ENCODE measurements at regions not wholly inside any gene's neighbourhood (a gene's known extent, or its start where the extent isn't known, plus 50 kb on each side); places are given as distances from the start of the nearest gene placed in this dataset.
"Not testable (repeated sequence)": the region's sequence is repeated elsewhere in the genome, so short reads cannot be mapped to it uniquely, and the experiment has no call there.

DNA sequence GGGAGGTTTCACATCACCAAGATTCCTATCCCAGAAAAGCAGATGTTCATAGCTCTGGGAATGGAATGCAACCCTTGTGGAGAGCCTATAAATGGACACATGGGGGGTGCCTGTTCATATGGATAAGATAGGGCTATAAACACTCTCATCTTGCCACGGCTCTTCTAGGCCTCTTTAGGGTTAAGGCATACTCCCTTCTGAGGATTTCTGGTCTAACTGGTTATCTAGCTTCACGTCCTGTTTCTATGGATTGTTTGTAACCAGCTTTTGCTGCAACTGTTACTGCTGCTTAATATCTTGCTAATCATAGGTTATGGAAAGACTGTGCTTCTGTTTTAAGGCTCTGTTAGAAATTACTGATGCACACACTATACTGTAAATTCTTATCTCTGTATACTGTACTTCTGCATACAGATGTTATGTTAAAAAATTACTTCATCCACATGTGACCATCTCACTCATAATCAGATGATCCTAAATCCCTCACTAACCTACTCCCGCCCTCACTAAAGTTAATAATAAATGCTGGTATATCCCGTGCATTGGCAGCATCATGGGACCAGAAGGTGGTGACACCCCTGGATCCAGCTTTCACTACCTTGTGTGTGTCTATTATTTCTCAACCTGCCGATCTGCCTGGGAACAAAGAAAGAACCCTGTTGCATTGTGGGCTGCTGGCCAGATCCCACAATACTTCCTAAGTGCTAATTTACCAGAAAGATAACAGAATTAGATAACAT lies 68.7 kb downstream of the PRKAB2 start:
- DNase-seq (ENCODE audit: low spot score) = not testable (repeated sequence)

DNA sequence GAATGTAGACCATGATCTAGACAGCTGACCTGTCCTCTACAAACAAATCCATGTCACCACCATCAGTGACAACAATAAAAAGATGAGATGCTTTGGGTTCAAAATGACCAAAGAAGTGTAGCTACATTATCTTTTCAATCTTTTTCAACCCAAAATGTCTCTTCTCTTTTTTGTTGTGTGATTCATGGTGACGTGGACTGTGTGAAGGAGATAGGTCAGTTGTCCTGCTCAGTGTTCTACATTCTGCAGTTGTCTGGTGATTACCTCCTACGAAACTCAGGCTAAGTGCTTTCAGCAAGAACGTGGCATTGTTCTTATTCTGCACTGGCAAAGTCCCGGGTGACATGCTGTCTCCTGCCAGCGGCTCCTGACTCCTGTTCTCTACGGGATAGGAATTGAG lies 73.1 kb downstream of the PRKAB2 start:
- DNase-seq (ENCODE audit: low spot score) = no peak

DNA sequence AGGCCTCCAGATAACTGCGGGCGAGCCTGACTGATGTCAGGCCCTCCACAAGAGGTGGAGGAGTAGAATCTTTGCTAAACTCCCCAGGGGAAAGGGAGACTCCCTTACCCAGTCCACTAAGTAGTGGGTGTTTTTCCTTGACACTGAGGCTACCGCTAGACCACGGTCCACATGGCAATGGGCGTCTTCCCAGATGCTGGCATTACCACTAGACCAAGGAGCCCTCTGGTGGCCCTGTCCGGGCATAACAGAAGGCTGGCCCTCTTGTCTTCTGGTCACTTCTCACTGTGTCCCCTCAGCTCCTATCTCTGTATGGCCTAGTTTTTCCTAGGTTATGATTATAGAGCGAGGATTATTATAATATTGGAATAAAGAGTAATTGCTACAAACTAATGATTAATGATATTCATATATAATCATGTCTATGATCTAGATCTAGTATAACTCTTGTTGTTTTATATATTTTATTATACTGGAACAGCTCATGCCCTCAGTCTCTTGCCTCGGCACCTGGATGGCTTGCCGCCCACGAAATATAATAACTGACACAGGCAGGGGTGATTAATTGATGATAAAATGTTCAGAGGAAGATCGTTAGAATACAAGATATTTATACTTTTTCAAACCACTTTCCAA lies 73.8 kb downstream of the PRKAB2 start:
- DNase-seq (ENCODE audit: low spot score) = peak; percentile 28

DNA sequence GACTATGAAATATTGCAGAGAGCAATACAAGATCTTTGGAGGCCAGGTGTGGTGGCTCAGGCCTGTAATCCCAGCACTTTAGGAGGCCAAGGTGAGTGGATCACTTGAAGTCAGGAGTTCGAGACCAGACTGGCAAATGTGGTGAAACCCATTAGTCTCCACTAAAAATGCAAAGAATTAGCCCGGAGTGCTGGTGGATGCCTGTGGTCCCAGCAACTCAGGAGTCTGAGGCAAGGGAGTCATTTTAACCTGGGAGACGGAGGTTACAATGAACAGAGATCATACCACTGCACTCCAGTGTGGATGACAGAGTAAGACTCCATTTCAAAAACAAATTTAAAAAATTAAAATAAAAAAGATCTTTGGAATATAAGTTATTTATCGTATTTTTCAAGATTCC lies 76.6 kb downstream of the PRKAB2 start:
- DNase-seq (ENCODE audit: low spot score) = no peak

DNA sequence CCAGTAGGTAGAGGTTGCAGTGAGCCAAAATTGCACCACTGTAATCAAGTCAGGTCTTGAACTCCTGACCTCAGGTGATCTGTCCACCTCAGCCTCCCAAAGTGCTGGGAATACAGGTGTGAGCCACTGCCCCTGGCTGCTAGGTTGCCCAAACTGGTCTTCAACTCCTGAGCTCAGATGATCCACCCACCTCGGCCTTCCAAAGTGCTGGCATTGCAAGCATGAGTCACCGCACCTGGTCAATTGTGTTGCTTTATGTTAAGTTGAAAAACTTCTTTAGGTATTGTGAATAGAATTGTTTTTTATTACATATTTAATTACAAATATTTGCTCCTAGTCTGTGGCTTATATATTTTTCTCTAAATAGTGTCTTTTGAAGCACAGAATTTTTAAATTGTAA lies 80.5 kb downstream of the PRKAB2 start:
- no peak for DNase-seq (ENCODE audit: low spot score)

DNA sequence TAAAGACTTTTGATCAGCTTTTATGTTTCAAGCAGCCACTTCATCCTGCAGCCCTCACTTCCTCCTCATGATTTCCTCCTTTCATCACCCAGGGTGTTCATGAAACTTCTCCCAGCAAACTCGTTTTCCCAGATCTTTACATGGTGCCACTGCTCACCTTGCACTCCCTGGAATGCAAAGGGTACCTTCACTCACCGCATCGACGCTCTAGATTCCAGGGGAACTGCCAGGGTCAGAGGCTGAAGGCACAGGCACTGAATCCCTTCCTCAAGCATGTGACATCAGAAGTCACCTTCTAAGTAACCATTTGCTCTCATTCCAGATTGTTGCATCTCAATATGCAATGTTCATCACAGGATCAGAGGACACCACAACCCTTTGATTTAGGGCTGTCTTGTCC lies 82.8 kb downstream of the PRKAB2 start:
- no peak for DNase-seq (ENCODE audit: low spot score)

DNA sequence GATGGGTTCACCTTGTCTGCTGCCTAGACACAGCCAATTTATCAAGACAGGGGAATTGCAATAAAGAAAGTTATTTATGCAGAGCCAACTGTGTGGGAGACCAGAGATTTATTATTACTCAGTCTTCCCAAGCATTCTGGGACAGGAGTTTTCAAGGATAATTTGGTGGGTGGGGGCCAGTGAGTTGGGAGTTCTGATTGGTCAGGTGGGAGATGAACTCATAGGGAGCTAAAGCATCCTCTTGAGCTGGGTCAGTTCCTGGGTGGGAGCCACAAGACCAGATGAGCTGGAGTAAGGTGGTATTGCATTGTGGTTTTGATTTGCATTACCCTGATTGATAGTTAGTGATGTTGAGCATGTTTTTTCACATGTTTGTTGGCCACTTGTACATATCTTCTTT lies 86.1 kb downstream of the PRKAB2 start:
- DNase-seq (ENCODE audit: low spot score) = no peak

DNA sequence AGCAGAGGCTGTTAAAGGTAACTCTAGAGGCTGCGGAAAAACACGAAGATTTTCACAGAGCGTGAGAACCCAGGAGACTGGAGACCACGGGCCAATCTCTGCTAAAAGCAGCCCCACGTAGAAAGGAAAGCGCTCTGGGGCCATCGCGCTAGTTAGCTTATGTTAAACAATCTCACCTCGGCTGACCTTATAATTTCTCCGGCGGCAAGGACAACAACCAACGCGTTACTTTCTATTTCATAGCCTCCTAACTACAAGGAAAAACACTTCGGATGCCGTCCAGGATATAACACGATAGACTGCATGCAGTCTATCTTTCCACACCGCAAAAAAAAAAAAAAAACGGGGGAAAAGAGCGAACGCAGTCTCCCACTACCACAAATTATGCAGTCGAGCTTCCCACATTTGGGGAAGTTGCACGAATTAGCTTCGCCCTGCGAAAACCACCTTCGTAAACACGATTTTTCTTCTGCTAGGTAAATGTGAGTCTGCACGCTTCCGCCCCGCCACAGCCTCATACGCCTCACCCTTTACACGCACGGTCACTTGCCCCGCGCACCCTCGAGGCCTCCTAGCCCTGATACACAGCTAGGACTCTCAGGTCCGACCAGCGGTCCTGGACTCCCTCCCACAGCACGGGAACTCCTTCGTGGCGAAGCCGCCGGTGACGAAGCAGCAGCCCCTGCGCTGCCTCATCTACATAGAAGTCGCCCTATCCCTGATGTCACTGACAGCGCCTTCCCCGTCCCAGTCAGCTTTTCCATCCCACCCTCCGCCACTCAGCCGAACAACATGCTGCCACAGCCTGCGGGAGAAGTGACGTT lies 87.8 kb downstream of the PRKAB2 start:
- peak; percentile 67 for DNase-seq (ENCODE audit: low spot score)

DNA sequence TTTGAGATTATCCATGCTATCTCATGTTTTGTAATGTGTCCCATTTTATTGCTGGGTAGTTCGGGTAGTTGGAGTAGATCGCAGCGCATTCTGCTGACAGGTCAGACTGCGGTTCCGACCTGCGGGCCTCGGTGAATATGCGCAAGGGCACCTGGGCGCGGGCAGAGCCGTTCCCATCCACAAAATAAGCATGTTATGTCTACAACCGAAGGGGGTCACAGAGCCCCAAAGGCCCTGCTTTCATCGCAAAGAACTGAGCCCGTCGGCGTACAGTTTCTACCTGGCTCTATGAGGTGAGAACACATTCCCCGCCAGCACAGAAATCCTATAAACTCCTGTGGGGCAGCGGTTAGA lies 88.4 kb downstream of the PRKAB2 start:
- no peak for DNase-seq (ENCODE audit: low spot score)

DNA sequence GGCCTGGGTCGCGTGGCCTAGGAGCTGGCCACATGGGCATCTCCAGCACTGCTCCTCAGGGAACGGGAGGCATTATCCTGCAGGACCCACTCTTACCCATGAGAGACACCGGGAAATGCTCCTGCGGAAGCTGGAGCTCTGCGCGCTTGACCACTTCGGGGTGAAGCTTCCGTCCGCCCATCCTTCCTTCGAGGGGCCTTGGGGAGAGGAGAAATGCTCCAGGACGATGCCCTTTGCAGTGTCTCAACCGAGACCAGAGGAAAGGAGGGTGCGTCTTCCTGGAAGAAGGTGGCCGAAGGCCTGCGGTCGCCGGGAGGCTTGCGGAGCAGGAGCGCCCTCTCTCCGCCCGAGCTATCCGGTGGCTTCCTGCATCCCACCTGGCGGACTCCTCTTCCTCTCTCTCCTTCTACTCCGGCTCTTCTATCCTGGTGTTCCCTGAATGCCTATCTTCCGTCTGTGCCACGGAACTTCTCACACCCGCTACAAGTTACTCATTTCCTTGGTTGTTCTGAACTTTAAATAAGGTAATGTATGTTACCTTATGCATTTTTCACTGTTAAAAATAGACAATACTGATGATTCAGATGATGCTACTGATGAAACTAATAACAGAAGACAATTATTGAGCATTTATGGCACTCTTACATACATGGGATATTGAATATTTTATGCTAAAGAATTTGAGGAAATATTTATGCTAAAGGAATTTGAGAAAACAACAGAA lies 91.4 kb downstream of the PRKAB2 start:
- no peak for DNase-seq (ENCODE audit: low spot score)

DNA sequence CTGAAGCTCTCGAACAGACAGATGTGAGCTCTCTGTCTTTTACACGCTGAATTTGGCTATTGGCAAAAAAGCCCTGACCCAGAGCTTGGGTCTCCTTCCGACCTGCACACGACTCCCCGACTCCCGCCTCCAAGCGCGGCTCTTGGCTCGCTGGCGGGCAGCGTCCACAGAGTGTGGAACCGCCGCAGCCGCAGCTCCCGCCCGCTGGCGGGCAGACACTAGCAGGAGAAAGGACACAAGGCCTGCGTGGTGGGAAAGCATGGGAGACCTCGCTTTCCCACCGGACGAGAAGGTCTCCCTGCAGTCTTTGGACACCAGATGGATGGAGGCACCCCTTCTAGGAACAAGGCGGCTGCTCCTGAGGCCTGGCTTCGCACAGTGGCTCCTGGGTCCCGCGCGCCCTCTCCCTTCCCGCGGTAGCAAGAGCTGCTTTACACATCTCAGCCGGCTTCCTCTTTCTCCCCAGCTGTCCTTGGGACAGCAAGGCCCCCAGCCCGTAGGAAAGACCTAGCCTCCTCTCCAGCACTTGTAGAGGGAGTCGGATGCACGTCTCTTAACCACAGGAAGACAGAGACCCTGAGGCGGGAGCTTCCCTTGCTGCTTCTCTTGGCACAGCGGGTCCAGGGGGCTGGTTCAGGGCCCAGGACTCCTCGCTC lies 92.1 kb downstream of the PRKAB2 start:
- DNase-seq (ENCODE audit: low spot score) = no peak

DNA sequence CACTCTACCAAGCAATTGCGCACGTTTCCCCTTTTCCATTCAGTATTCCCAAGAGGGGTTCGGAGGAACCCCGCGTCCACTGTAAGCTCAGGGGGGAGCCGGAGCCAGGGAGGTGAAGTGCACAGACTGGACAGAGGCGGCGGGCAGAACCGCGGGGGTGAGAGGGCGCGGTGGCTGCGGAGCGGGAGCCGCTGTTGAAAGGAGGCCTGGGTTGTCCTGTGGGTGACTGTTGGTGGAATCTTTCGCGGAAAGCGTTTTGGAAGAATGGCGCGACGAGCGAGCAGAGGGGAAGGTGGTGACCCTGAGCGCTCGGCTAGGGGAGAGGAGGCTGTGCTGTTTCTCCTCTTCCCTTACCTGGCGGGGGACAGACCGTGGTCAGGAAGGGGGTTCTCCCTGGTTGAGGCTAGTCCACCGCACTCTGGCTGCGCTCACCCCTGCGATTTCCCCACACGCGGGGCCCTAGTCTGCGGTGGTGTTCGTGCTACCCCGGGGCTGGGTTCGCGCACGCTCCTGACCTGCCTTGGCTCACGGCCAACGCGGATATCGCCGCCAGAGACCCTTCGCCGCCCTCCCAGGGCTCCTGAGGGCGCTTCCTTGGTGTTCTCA lies 92.8 kb downstream of the PRKAB2 start:
- no peak for DNase-seq (ENCODE audit: low spot score)

DNA sequence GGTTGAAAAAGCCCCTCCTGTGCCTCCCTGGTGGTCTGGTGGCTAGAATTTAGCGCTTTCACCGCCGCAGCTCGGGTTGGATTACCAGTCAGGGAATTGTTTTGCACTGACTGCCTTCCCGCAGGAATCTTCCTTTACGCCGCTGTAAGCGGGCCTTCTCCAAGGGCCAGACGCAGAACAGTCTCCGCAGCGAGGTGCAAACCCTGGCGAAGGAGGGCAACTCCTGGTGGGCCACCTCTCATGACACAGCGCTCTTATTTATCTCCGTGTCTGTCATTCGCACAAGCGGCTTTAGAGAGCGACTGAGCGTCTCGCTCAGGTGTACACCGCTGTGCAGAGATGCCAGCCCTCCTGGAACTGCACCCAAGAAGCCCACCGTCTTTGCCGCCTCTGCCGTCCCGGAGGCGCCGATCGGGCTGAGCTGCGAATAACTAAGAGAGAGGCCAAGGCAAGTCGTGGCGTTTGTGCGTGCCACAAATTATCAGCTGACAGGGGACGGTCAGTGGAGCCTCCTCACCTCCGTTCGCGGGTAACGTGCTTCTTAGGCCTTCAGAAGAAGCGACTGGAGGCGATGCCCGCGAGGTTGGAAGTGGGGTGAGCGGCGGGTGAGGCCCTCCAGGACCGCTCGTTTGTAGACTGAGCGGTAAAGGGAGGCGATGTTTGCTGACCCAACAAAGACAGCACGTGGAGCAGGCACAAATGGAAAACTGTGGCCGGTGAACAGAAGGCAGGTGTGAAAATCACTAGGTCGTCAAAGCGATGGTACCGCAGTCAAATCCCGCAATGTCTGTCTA lies 93.5 kb downstream of the PRKAB2 start:
- DNase-seq (ENCODE audit: low spot score) = no peak

DNA sequence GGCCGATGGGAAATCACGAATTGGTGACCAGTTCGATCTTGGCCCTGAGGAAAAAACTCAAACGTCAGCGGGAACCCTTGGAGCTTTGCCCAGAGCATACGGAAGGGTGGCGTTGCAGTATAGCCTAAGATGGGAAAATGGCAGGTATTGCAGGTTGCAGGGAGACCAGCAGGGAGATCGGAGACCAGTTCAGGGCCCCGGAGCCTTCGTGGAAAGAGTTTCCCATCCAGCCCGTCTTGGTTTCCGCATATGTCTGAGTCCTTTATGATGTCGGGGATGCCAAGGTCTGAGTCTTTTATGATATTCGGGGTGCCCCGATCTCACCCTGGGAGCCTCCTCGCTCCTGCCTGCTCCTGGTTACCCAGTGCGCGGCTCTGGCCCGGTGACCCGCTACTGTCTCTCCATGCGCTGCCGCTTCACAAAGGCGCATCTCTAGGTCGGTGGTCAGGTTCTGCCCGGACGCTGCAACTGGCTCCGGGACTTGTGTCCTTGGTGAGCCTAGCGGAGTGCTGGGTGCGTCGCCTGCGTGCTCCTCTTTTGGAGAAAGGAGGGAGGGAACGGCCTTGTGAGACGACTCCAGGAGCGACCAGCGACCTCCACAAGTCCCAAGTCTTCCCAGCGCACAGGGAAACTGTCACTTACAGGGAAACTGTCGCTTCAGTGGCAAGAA lies 94.2 kb downstream of the PRKAB2 start:
- DNase-seq (ENCODE audit: low spot score) = no peak

DNA sequence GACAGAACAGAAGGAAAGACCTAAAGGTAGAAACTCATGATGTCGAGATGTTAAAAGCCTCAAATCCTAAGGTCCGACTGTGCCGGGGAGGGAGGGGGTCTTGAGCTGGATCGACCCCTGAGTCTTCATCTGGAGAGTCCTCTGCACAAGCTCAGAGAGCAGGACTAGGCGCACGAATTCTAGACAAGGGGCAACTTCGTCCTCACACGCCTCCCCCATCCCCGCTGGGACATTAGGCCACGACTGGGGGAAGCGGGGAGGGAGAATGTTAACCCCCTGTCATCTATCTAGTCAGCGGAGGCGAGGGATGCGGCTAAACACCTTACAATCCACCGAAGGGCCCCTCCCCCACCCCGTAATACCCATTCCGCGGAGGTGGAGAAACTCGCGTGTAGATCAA lies 94.7 kb downstream of the PRKAB2 start:
- DNase-seq (ENCODE audit: low spot score) = no peak

DNA sequence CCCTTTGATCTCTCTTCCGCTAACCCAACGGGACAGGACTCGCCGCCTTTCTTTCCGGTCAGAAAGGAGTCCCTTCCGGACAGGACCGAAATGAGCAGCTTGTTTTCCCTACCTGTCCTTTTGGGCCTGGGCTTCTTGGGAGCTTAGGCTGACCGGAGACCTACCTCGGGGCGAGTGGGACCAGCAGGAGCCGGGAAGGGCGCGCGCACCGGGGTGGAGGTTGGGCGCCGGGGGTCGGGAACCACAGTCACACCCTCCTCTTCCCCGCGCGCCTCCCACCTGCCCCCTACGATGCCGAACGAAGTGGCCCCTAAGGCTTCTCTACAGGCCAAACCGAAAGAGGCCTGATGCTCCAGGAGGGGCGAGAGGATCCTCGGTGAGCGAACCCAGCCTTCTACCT lies 95.2 kb downstream of the PRKAB2 start:
- DNase-seq (ENCODE audit: low spot score) = no peak

DNA sequence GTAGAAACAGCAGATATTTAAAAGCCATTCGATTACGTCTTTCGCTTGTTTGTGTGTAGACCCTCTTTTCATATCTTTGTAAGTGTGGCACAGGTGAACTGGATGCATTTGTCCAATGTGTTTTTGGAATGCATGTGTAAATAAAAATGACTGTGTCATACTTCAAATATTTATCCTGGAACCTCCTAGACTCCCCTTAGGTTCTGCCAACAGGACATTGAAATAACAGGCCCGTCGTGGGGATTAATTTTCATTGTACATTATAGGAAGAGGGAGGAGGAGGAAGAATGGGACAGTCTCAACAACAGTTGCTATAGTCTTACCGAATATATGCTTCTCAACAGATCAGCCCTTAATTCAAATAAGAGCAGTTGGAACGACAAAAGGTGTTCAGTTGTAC lies 95.8 kb downstream of the PRKAB2 start:
- no peak for DNase-seq (ENCODE audit: low spot score)

DNA sequence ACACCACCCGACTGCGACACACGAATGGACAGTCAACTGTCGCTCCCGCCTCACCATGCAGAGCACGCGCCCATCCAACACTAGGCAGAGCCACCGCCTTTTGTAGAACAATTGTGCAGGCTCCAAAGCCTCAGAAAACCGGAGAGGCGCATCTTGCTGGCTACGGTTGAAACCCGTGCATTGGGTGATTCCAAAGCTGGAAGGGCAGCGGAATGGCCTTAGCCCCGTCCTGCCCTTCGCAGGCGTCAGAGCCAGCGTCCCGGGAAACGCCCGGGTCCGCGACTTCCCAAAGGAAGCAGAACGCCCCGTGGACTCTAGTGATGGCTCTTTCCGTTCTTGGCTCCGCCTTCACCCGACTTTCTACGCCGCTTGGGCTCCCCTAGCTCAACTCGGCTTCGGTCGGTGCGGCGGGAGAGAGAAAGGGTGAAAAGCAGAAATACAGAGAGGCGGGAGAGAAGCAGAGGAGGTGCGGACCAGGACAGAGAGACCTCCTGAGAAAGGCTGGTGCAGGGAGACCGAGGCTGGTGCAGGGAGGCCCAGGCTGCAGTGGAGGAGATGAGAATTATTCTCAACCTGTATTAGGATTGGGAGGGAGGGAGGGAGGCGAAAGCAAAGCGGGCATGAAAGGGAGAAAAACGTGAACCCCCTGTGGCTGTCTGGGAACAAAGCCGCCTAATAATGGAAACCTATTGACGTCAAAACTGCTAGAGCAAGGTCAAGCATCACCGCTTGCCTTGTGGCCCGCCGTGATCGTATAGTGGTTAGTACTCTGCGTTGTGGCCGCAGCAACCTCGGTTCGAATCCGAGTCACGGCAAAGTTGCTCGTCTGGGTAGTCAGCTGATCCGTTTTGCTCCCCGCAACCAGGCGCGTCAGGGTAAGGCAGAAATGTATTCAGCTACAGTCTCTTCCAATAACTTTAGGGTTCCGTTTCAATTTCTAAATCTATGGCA lies 99.5 kb downstream of the PRKAB2 start:
- peak; percentile 33 for DNase-seq (ENCODE audit: low spot score)

DNA sequence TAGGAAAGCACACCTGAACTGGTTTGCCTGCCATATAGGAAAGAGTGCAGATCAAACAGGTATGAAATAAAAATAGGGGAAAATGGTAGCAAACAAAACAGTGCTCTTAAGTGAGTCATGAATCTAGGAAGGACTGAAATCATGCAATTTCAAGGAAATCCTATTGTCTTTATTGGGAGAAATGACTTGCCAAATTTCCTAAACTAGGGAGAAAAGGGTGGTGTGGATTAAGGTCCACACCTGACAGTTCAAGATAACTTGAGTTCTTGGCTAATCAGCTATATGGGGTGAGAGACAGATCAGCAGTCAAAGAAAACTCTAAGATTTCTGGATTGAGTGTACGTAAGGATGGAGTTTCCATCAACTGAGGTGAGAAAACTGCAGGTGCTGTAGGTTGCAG lies 101.1 kb downstream of the PRKAB2 start:
- DNase-seq (ENCODE audit: low spot score) = no peak
